T-helper 17 cell (primary cell): ENCODE measurements at regions not wholly inside any gene's neighbourhood (a gene's known extent, or its start where the extent isn't known, plus 50 kb on each side); places are given as distances from the start of the nearest gene placed in this dataset.
"Not testable (repeated sequence)": the region's sequence is repeated elsewhere in the genome, so short reads cannot be mapped to it uniquely, and the experiment has no call there.

Experiments
- ATAC-seq: fragments of 150-1000 bp; cut with Tn5 transposase; 2 replicates; pipeline ENCODE4 v1.10.0; 2021; ENCODE audit warnings: mild to moderate bottlenecking, moderate library complexity
- DNase-seq, 3 donors: peaks; one replicate each; pipeline versions ENCODE4 v3.0.0 to v3.0.0-alpha.2; 2020 to 2021
- H3K9me3 ChIP-seq: one replicate; pipeline ENCODE4 v1.7.0; 2013; ENCODE audit warnings: low read length, mild to moderate bottlenecking; ENCODE audit not compliant: control insufficient read depth, poor library complexity, severe bottlenecking
- H3K27ac Mint-ChIP-seq: one replicate; pipeline ENCODE4 v1.8.0; 2022; ENCODE audit warnings: mild to moderate bottlenecking, moderate library complexity, mixed read lengths
- H3K27me3 Mint-ChIP-seq: one replicate; pipeline ENCODE4 v1.8.0; 2022; ENCODE audit warnings: mixed read lengths
- H3K36me3 Mint-ChIP-seq: one replicate; pipeline ENCODE4 v1.8.0; 2022; ENCODE audit warnings: low read depth, mixed read lengths
- H3K4me1 Mint-ChIP-seq: one replicate; pipeline ENCODE4 v1.8.0; 2022; ENCODE audit warnings: mild to moderate bottlenecking, mixed read lengths
- H3K4me3 Mint-ChIP-seq: one replicate; pipeline ENCODE4 v1.8.0; 2022; ENCODE audit warnings: mild to moderate bottlenecking, moderate library complexity, mixed read lengths

DNA sequence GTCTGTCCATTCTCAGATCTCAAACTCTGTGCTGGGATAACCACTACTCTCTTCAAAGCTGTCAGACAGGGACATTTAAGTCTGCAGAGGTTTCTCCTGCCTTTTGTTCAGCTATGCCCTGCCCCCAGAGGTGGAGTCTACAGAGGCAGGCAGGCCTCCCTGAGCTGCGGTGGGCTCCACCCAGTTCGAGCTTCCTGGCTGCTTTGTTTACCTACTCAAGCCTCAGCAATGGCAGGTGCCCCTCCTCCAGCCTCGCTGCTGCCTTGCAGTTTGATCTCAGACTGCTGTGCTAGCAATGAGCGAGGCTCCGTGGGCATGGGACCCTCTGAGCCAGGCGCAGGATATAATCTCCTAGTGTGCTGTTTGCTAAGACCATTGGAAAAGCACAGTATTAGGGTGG, 53.1 kb upstream of the HUNK start:
- not testable (repeated sequence) for DNase-seq, H3K27ac Mint-ChIP-seq, H3K4me1 Mint-ChIP-seq, ATAC-seq, H3K4me3 Mint-ChIP-seq, H3K9me3 ChIP-seq, H3K36me3 Mint-ChIP-seq
- peaks cover 11% of the 10 kb centered on the region for H3K27me3 Mint-ChIP-seq

DNA sequence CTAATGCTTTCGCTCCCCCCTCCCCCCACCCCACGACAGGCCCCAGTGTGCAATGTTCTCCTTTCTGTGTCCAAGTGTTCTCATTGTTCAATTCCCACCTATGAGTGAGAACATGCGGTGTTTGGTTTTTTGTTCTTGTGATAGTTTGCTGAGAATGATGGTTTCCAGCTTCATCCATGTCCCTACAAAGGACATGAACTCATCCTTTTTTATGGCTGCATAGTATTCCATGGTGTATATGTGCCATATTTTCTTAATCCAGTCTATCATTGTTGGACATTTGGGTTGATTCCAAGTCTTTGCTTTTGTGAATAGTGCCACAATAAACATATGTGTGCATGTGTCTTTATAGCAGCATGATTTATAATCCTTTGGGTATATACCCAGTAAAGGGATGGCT, 58.5 kb upstream of the HUNK start:
- not testable (repeated sequence) for H3K27ac Mint-ChIP-seq, DNase-seq, ATAC-seq

DNA sequence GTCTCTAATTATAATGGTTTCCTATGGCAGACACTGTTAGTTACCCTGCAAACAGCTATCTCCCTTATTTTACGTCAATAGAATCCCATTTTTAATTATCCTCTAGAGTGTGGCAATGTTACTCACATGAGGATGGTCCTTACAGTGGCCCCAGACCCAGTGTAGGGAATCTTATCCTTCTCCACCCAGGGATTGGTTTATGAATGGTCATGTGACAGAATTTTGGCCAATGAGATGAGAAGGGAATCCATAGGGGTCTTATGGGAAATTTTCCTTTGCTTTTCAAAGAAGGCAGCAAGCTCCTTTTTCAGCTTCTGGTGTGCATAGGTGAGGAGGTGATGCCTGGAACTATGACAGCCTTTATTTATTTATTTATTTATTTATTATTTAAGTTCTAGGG, 59.0 kb upstream of the HUNK start:
- no peak overlapping the region for H3K4me3 Mint-ChIP-seq
- ATAC-seq (no peak), DNase-seq (no peak)
- no peaks in the 10 kb centered on the region for H3K4me1 Mint-ChIP-seq
- no peaks in the 10 kb centered on the region for H3K9me3 ChIP-seq
- H3K36me3 Mint-ChIP-seq: no peaks in the 10 kb centered on the region
- H3K27ac Mint-ChIP-seq: no peak overlapping the region
- H3K27me3 Mint-ChIP-seq: peaks cover 5% of the 10 kb centered on the region

More for the DNA sequence above, 58.5 kb upstream of the HUNK start:
- H3K27me3 Mint-ChIP-seq, H3K36me3 Mint-ChIP-seq, H3K4me3 Mint-ChIP-seq, H3K9me3 ChIP-seq, H3K4me1 Mint-ChIP-seq: not testable (repeated sequence)

DNA sequence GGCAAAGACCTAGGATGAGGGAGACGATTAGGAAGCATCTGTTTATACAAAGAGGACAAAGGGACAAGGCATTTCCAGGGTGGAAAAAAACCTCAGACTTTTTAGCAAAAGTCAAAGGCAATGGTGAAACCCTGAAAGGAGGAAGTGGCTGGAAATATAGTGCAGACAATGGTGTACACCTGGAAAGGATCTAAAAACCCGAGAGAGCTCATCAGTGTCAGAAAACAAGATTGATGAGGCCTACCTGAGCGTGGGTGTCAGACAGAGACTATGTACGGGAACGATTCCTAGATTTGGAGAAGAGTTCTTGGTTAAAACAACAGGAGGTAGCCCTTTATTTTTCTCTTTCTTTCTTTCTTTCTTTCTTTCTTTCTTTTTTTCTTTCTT, 68.8 kb upstream of the HUNK start:
- H3K36me3 Mint-ChIP-seq: no peaks in the 10 kb centered on the region
- DNase-seq (no peak), ATAC-seq (no peak)
- H3K27me3 Mint-ChIP-seq: peaks cover 30% of the 10 kb centered on the region
- no peak overlapping the region for H3K27ac Mint-ChIP-seq
- H3K4me3 Mint-ChIP-seq: no peak overlapping the region
- no peaks in the 10 kb centered on the region for H3K4me1 Mint-ChIP-seq
- H3K9me3 ChIP-seq: no peaks in the 10 kb centered on the region

DNA sequence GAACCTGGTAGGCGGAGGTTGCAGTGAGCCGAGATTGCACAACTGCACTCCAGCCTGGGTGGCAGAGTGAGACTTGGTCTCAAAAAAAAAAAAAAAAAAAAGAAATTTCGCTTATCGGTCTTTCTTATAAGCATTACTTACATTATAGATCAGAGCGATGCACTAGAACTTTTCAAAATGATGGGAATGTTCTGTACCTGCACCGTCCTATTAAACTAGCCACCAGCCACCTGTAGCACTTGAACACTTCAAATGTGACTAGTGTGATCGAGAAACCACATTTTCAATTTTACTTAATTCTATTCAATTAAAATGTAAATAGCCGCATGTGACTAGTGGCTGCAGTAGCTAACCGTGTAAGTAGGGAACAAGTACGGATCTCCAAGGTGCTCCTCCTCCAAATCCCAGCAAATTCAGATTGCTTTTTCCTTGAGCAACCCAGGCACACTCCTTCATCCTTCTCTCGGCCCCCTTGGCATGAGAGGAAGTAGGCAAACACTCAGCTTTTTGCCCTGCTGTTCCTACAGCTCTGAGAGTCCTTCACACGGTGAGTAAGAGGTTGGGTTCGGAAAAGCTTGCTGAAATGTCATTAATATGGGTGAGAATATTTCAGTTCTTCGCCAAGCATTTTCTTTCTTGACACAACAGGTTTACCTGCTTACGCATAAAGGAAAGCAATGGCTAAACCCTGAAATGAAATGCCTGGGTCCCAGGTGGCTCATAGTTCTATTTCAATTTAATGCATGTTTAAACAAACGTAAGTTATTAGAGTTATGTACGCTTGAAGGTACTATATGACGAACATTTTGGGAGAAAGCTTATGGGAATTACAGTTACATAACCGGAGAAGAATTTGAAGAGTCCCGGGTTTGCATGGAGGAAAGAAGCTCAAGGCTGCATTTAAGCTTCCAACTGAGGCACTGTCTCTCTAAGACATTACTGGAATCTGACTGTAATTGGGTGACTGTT, 69.5 kb upstream of the HUNK start:
- no peaks in the 10 kb centered on the region for H3K9me3 ChIP-seq
- Mint-ChIP-seq H3K4me3 (no peak overlapping the region), H3K4me1 (no peaks in the 10 kb centered on the region), H3K27me3 (peaks cover 36% of the 10 kb centered on the region), H3K36me3 (no peaks in the 10 kb centered on the region), H3K27ac (no peak overlapping the region)
- ATAC-seq (no peak), DNase-seq (no peak)

DNA sequence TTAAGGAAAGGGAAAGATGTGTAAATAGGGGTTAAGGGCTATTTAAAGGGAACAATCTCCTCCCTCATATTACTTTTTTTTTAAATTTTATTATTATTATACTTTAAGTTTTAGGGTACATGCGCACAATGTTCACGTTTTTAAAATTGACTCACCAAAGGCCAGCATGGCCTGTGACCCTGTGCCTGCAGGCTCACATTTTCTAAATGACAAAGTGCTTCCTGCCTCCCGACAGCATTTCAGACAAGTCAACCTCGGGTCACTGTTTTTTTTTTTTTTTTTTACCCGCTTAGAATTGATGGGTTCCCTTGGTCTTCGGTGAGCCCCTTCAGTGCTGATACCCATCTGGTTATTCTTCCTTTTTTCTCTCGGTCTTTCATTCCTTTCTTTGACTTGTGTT, 70.4 kb upstream of the SCAF4 start:
- Mint-ChIP-seq H3K27me3 (peaks cover 42% of the 10 kb centered on the region), H3K4me1 (no peaks in the 10 kb centered on the region), H3K4me3 (no peak overlapping the region), H3K36me3 (no peaks in the 10 kb centered on the region), H3K27ac (no peak overlapping the region)
- no peak for ATAC-seq
- no peaks in the 10 kb centered on the region for H3K9me3 ChIP-seq
- DNase-seq: no peak

DNA sequence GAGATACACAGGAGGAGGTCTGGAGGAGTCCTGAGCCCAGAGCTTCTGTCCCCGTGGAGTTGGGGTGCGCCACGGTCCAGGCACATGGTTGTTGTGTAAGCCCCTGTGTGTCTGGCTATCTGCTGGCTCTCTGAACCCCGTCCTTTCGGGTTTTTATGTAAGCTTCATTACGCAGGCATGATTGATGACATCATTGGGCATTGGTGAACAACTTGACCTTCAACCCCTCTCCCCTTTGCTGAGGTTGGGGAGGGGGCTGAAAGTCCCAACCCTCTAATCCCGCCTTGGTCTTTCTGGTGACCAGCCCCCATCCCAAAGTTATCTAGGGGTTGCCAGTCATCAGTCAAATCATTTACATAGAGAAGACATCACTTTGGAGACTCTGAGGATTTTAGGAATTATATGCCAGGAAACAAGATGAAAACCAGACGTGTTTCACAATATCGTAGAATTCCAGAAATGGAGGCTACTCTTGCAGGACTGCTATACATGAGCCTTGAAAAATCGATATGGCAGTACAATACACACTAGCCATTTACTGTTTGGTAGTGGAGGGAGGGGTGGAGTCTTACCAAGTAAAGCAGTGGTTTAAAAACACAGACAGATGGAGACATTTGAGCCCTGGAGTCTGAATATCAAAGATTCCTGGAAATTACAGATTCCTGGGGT, 69.8 kb upstream of the SCAF4 start:
- no peak for ATAC-seq
- Mint-ChIP-seq H3K36me3 (no peaks in the 10 kb centered on the region), H3K4me1 (no peaks in the 10 kb centered on the region)

DNA sequence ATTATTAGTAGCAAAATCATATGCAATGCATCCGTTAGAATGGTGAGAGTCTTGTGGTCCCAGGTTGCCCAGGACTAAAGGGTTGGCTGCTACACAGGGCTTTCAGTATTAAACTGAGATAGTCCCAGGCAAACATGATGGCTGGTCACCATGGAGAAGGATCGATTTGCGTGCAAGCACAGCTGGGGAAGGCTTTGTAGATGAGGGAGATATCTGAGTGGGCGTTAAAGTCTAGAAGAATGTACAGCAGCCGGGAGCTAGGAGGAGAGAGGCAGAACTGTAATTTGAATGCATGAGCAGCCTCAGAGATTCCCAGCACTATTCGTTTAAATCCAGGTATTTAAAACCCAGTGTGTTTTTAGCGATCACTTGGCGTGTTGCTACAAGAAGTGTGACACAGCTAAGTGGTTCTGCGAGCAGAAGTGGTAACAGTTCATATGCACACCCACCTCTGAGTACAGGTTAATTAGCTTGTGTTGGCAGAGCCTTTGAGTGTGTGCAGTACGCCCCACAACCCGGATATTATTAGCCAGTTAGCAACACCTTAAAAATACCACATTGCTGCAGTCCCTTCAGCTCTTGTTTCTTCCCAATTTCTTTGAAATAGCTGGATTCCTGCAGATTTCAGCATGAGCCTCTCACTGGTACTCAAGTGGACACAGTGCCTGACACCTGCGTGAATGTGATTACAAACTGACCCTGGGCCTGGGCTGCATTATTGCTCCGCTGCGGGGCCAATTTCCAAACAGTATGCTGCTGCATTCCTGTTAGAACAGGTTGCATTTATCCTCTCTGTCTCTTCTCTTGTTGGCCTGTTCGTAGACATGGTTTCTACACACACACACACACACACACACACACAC, 67.2 kb upstream of the SCAF4 start:
- Mint-ChIP-seq H3K4me3 (no peak overlapping the region), H3K27me3 (peaks cover 56% of the 10 kb centered on the region), H3K4me1 (no peaks in the 10 kb centered on the region), H3K27ac (no peak overlapping the region), H3K36me3 (no peaks in the 10 kb centered on the region)
- ATAC-seq (no peak), DNase-seq (no peak)
- no peaks in the 10 kb centered on the region for H3K9me3 ChIP-seq

More for the DNA sequence above, 69.8 kb upstream of the SCAF4 start:
- Mint-ChIP-seq H3K4me3 (no peak overlapping the region), H3K27me3 (peaks cover 47% of the 10 kb centered on the region), H3K27ac (no peak overlapping the region)
- no peak for DNase-seq
- no peaks in the 10 kb centered on the region for H3K9me3 ChIP-seq

DNA sequence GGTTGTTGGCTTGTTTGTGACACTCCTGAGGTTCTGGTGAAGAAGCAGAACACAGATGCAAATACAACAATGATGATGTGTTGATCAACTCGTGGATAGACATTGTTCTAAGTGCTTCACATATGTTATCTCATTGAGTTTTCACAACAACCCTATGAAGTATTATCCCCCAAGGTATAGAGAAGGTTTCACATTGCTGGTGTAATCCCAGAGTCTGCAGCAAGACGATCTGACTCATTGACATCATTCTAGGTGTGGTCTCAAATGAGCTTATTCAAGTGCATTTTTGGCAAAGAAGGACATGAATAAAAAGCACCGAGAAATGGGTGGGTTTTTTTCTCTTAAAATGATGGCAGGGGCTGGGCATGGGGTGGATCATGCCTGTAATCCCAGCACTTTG, 64.1 kb upstream of the SCAF4 start:
- H3K4me3 Mint-ChIP-seq: no peak overlapping the region
- no peaks in the 10 kb centered on the region for H3K36me3 Mint-ChIP-seq
- DNase-seq (no peak), ATAC-seq (no peak)
- H3K27ac Mint-ChIP-seq: no peak overlapping the region
- no peaks in the 10 kb centered on the region for H3K4me1 Mint-ChIP-seq
- H3K27me3 Mint-ChIP-seq: peaks cover 56% of the 10 kb centered on the region
- H3K9me3 ChIP-seq: no peaks in the 10 kb centered on the region

DNA sequence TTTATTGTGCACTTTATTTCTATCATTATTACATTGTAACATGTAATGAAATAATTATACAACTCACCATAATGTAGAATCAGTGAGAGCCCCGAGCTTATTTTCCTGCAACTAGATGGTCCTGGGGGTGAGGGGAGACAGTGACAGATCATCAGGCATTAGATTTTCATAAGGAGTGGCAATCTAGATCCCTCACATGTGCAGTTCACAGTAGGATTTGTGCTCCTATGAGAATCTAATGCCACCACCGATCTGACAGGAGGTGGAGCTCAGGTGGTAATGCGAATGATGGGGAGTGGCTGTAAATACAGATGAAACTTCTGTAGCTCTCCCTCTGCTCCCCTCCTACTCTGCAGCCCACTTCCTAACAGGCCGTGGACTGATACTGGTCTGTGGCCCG, 58.5 kb upstream of the SCAF4 start:
- not testable (repeated sequence) for H3K36me3 Mint-ChIP-seq, ATAC-seq, H3K4me1 Mint-ChIP-seq, DNase-seq, H3K4me3 Mint-ChIP-seq, H3K27ac Mint-ChIP-seq, H3K9me3 ChIP-seq
- H3K27me3 Mint-ChIP-seq: peaks cover 24% of the 10 kb centered on the region

DNA sequence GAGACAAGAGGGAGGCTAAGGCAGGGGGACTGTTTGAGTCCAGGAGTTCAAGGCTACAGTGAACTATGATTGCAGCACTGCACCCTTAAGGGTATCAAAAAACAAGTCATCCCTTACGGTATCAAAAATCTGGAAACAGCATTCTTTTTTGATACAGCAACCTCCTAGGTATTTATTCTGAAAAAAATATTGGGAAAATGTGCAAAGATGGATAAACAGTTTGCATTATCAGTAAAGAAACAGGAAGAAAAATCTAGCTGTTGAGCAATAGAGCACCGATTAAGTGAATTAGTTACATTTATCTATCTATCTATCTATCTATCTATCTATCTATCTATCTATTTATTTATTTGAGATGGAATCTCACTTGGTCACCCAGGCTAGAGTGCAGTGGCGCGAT, 56.7 kb upstream of the SCAF4 start:
- no peaks in the 10 kb centered on the region for H3K9me3 ChIP-seq
- ATAC-seq: no peak
- Mint-ChIP-seq H3K36me3 (no peaks in the 10 kb centered on the region), H3K4me3 (no peak overlapping the region), H3K27me3 (peaks cover 24% of the 10 kb centered on the region), H3K27ac (no peak overlapping the region), H3K4me1 (peaks cover 3% of the 10 kb centered on the region)
- no peak for DNase-seq

DNA sequence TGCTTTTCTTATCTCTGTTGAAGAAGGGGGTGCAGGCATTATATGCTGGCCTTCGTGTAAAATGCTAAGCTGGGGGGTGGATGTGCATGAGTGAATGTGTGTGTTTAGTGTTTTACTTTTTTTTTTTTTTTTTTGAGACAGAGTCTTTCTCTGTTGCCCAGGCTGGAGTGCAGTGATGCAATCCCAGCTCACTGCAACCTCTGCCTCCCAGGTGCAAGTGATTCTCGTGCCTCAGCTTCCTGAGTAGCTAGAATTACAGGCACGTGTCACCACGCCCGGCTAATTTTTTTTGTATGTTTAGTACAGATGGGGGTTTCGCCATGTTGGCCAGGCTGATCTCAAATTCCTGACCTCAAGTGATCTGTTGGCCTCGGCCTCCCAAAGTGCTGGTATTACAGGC, 55.8 kb upstream of the SCAF4 start:
- H3K27ac Mint-ChIP-seq, DNase-seq, H3K4me3 Mint-ChIP-seq, H3K4me1 Mint-ChIP-seq, H3K36me3 Mint-ChIP-seq, H3K9me3 ChIP-seq, ATAC-seq: not testable (repeated sequence)
- H3K27me3 Mint-ChIP-seq: peaks cover 24% of the 10 kb centered on the region
